IMR-90 (cell line): ENCODE measurements at regions not wholly inside any gene's neighbourhood (a gene's known extent, or its start where the extent isn't known, plus 50 kb on each side); places are given as distances from the start of the nearest gene placed in this dataset.

ENCODE experiments used
- BHLHE40 ChIP-seq: fragments of 150-350 bp; IDR thresholded peaks from 2 replicates; pipeline ENCODE4 v1.6.1; 2016; ENCODE audit warnings: mild to moderate bottlenecking, low read depth, low read length
- CEBPB ChIP-seq: IDR thresholded peaks from 2 replicates; pipeline ENCODE4 v1.6.1; 2012; ENCODE audit warnings: low read depth, low read length, improper control_type of control experiment
- CHD1 ChIP-seq: IDR thresholded peaks from 2 replicates; pipeline ENCODE4 v1.6.1; 2012; ENCODE audit warnings: low read depth, low read length, improper control_type of control experiment
- CTCF ChIP-seq: conservative IDR thresholded peaks from 2 replicates; pipeline ENCODE4 v1.5.1; 2012; ENCODE audit warnings: mild to moderate bottlenecking, low read depth, low read length, improper control_type of control experiment
- FOS ChIP-seq: fragments of 150-350 bp; IDR thresholded peaks from 2 replicates; pipeline ENCODE4 v1.6.1; 2016; ENCODE audit warnings: low read depth, low read length
- MXI1 ChIP-seq: IDR thresholded peaks from 2 replicates; pipeline ENCODE4 v1.6.1; 2012; ENCODE audit warnings: low read depth, mild to moderate bottlenecking, low read length, moderate library complexity, borderline replicate concordance
- POLR2A ChIP-seq: IDR thresholded peaks from 2 replicates; pipeline ENCODE4 v1.6.1; 2012; ENCODE audit warnings: mild to moderate bottlenecking, low read depth, low read length
- RAD21 ChIP-seq: IDR thresholded peaks from 2 replicates; pipeline ENCODE4 v1.6.1; 2012; ENCODE audit warnings: low read length, improper control_type of control experiment
- RCOR1 ChIP-seq: IDR thresholded peaks from 2 replicates; pipeline ENCODE4 v1.6.1; 2012; ENCODE audit warnings: mild to moderate bottlenecking, low read length, improper control_type of control experiment; ENCODE audit not compliant: insufficient replicate concordance
- USF2 ChIP-seq: fragments of 150-350 bp; IDR thresholded peaks from 2 replicates; pipeline ENCODE4 v1.6.1; 2017; ENCODE audit warnings: mild to moderate bottlenecking, antibody characterized with exemption, low read length, low read depth

GRCh38 chr18:6488956-6489355, 74.2 kb upstream of the L3MBTL4 start:
- TF ChIP-seq CTCF: no peak
- TF ChIP-seq POLR2A: no peak
- no peak for TF ChIP-seq BHLHE40
- TF ChIP-seq RCOR1: no peak
- TF ChIP-seq CEBPB: no peak
- TF ChIP-seq FOS: no peak
- TF ChIP-seq MXI1: no peak
- no peak for TF ChIP-seq USF2
- no peak for TF ChIP-seq RAD21
- no peak for TF ChIP-seq CHD1
